Lower leg skin (tissue), 3 donors: ENCODE measurements at regions not wholly inside any gene's neighbourhood (a gene's known extent, or its start where the extent isn't known, plus 50 kb on each side); places are given as distances from the start of the nearest gene placed in this dataset.

Experiments
- CTCF ChIP-seq, 3 donors: fragments of 450-650 bp; IDR thresholded peaks; one replicate each; pipeline ENCODE4 v1.5.1; 2016; ENCODE audit warnings: antibody characterized with exemption in 3 of 3, mild to moderate bottlenecking in 3 of 3, moderate library complexity in 2 of 3
- POLR2A ChIP-seq, 2 donors: fragments of 450-650 bp; IDR thresholded peaks; one replicate each; pipeline ENCODE4 v1.6.1; 2016 to 2017; ENCODE audit warnings: antibody characterized with exemption in 2 of 2, mild to moderate bottlenecking in 1 of 2, moderate library complexity in 1 of 2

- TF ChIP-seq CTCF (IDR thresholded peaks at IDR 0.05): no peak
- no peak for TF ChIP-seq POLR2A (IDR thresholded peaks at IDR 0.05)
Measured at GRCh38 chr6:134735461-134735860, 214.4 kb downstream of the ALDH8A1 start.
